Colon (tissue), 2 donors: ENCODE measurements at regions not wholly inside any gene's neighbourhood (a gene's known extent, or its start where the extent isn't known, plus 50 kb on each side); places are given as distances from the start of the nearest gene placed in this dataset.
"Not testable (repeated sequence)": the region's sequence is repeated elsewhere in the genome, so short reads cannot be mapped to it uniquely, and the experiment has no call there.

Source experiments
- FAIRE-seq: peaks from 2 replicates; lab custom pipeline; 2012; peaks lifted over from hg19 to GRCh38; lab: Jason Lieb, UNC
- donor health status: control.
- donor health status: control.

GRCh38 chr21:35398346-35398982 lies 349.4 kb upstream of the RUNX1 start:
- no peak for FAIRE-seq

DNA sequence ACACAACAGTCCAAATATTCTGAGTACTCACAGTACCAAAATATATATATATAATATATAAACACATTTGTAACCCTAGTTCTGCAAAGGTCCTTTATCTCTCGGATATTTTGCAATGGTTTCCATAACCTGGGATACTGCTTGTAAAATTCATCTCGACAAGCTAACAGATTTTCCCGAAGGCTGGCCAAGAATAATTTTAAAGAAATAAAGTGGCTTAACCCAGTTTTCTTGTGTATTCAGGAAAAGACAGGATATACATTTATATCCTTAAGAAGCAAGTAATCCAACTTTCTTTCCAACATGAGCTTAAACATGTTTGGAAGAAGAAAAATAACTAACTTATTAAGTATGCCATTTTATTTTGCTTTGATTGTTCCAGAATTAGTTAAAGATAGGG lies 348.7 kb upstream of the RUNX1 start:
- FAIRE-seq, result no peak

GRCh38 chr21:35396655-35397054 lies 347.6 kb upstream of the RUNX1 start:
- FAIRE-seq, result no peak

- FAIRE-seq, result no peak
These were observed 346.6 kb upstream of the RUNX1 start for GRCh38 chr21:35395728-35396127.

DNA sequence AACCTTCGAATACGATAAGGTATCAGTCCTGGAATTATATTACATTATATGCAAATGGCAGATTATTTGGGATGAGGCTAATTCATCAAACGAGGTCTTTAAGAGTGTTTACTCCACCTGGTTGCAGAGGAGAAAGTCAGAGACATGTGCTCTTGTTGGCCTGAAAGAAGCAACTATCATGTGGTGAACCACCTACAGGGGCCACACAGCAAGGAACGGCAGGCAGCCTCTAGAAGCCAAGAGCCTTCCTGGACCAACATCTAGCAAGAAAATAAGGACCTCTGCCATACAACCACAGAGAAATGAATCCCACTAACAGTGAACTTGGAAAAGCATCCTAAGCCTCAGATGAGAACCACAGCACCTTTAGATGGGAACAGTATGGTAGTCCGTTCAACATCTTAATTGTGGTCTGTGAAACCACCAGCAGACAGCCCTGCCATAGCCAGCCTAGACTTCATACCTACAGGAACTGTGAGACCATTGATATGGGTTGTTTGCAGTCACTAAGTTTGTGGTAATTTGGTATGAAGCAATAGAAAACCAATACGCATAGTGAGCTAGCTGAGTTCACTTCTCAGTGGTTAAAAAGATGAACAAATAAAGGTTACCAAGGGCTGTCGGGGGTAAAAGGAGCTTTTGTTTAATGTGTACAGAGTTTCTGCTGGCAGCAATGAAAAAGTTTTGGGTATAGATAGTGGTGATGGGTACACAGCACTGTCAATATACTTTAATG lies 345.7 kb upstream of the RUNX1 start:
- no peak for FAIRE-seq

DNA sequence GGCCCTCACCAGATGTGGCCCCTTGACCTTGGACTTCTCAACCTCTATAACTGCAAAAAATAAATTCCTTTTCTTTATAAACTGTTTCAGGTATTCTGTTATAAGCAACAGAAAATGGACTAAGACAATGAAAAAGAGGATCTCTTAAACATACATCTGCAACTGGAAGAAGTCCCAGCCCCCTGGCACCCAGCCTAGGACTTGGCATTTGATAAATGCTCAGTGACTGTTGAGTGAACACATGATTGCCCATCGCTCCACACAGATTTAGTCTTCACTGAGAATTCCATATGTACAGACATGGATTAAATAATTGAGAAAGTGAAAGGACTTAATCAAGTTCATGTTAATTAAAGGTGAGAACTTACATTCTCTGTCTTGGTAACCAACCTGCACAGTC lies 344.9 kb upstream of the RUNX1 start:
- no peak for FAIRE-seq

- FAIRE-seq, result no peak
These were observed 341.1 kb upstream of the RUNX1 start for GRCh38 chr21:35390013-35390776.

- FAIRE-seq, result no peak
These were observed 337.5 kb upstream of the RUNX1 start for GRCh38 chr21:35386491-35387079.

- FAIRE-seq, result no peak
These were observed 335.3 kb upstream of the RUNX1 start for GRCh38 chr21:35384375-35384774.

DNA sequence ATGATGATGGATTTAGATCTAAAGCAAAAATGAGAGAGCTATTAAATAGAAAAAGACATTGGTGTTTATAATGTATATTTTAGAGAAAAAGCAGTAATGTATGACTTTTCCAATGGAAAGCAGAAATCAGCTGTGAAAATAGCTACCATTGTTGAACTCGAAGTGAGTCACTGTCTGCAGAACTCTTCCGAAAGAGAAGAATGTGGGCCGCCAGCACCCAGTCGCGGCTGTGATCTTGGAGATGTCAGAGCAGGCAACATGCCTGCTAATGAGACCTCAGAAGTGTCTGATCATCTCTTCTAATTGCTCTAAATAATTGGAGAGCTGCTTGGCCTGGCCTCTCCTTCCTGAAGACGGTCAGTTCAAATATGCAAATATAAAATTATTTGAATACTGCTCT lies 333.6 kb upstream of the RUNX1 start:
- no peak for FAIRE-seq

DNA sequence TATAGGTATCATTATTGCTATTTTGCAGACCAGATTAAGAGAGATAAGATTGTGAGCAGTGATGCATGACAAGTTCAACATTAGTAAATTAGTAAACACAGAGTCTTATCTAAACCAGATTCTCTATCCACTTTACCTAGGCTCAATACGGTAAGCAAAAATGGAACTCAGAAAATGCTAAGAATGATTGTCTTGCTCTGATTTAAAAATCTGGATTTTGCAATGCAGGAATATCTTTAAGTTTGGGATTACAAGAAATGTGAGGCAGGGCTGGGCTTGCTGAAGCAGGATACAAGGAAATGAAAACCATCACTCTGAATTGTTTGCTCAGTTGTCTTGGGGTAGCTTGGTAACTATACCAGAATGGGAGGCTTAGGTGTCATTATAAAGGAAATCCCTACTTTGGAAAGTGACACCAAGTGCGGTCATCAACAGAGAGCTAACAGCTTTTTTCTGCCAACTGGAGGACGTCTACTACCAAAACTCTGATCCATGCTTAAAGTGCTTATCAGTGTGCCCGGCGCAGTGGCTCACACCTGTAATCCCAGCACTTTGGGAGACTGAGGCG lies 332.7 kb upstream of the RUNX1 start:
- no peak for FAIRE-seq

DNA sequence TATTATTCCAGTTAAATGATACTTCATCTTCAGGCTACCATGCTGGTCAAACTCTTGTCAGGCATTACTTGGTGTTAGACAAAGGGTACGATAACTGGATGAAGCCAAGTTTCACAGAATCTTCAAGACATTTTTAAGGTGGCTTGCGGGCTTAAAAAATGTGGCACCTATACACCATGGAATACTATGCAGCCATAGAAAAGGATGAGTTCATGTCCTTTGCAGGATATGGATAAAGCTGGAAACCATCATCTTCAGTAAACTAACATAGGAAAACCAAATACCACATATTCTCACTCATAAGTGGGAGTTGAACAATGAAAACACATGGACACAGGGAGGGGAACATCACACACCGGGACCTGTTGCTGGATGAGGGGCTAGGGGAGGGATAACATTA lies 331.2 kb upstream of the RUNX1 start:
- not testable (repeated sequence) for FAIRE-seq

DNA sequence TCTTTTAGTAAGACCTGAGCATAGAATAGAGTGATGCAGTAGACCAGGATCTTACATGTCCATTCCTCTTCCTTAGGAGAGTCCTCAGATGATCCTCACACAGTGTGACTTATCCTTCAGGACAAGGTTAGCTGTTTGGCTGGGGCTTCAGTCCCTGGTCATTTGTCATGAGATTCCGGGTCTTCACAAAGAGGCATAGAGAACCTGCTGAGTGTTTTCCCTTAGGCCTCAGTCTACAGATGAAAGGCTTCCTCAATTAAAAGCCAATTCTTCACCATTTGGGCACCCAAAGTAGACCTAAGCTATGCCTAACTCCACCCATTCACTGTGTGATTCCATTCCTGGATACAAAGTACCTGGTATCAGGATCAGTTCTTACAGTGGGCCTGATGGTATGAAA lies 329.8 kb upstream of the RUNX1 start:
- no peak for FAIRE-seq

DNA sequence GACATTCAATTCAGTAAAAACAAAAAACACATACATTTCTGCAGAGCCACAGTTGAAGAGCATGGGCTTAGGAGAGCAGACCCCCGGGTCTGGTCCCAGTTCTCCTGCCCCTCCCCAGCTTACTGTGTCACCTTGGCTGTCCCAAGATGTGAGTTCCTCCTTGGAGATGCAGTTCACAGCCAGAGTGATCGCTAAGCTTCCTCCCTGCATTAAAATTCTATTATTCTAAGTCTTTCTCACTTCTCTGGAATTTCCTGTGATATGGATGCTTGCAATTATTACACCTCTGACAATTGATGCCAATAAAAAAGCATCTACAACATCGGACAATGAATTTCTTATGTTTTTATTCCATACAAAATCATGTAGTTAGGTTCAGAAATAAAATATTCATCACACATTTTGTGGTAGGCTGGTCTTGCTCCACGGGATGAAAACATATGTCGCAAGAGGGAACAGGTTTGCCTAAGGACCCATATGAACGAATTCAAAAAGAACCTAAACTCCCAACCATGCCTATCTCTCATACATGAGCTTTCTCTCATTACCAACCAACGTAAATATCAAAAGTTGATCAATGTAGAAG lies 328.5 kb upstream of the RUNX1 start:
- no peak for FAIRE-seq

GRCh38 chr21:35376406-35377135 lies 327.5 kb upstream of the RUNX1 start:
- no peak for FAIRE-seq

GRCh38 chr21:35375115-35375514 lies 326.0 kb upstream of the RUNX1 start:
- FAIRE-seq, result no peak

DNA sequence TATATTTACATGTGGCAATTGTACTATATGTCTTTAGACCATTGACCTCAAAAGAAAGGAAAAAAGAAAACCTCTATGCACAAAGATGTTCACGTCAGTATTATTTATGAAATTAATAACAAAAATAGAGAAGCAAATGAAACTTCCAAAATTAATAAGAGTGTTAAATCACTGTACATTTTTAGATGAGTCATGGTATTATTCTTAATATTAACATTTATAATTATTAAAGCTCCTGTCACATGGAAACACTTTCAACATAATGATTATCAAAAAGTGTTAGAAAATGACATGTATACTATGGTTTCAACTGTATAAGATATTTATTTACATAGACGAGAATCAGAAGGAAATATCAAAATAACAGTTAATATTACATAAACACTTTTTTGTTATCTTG lies 324.9 kb upstream of the RUNX1 start:
- peak; percentile 62 for FAIRE-seq

GRCh38 chr21:35372201-35372600 lies 323.1 kb upstream of the RUNX1 start:
- no peak for FAIRE-seq

GRCh38 chr21:35370671-35371070 lies 321.6 kb upstream of the RUNX1 start:
- FAIRE-seq, result no peak

- FAIRE-seq, result no peak
These were observed 321.0 kb upstream of the RUNX1 start for GRCh38 chr21:35370071-35370470.

GRCh38 chr21:35368326-35368725 lies 319.2 kb upstream of the RUNX1 start:
- FAIRE-seq, result no peak
